Heart right ventricle (tissue), 16 donors: ENCODE measurements at regions not wholly inside any gene's neighbourhood (a gene's known extent, or its start where the extent isn't known, plus 50 kb on each side); places are given as distances from the start of the nearest gene placed in this dataset.

Source experiments
- ATAC-seq, 8 donors: fragments of 200-7000 bp; cut with Tn5 transposase; one replicate each; pipeline ENCODE4 v1.9.1; 2020; ENCODE audit warnings: mild to moderate bottlenecking in 8 of 8, moderate library complexity in 8 of 8, moderate number of reproducible peaks in 1 of 8
- DNase-seq, 2 donors: peaks; one replicate each; pipeline ENCODE4 v3.0.0-alpha.2; 2020
- H3K27ac ChIP-seq, 10 donors: fragments of 200-600 bp; sonication (generic) in 2 of 10; one replicate each; pipeline versions ENCODE4 v1.5.0 to v1.8.0; 2020 to 2022; ENCODE audit warnings: mild to moderate bottlenecking in 3 of 10
- H3K27me3 ChIP-seq, 7 donors: fragments of 200-600 bp; one replicate each; pipeline ENCODE4 v1.8.0; 2021 to 2022; ENCODE audit warnings: mild to moderate bottlenecking in 2 of 7
- H3K36me3 ChIP-seq, 9 donors: fragments of 200-600 bp; sonication (generic) in 1 of 9; one replicate each; pipeline versions ENCODE4 v1.5.0 to v1.8.0; 2020 to 2022; ENCODE audit warnings: mild to moderate bottlenecking in 2 of 9
- H3K4me1 ChIP-seq, 9 donors: fragments of 200-600 bp; sonication (generic) in 1 of 9; one replicate each; pipeline versions ENCODE4 v1.5.0 to v1.8.0; 2020 to 2022; ENCODE audit warnings: mild to moderate bottlenecking in 4 of 9
- H3K4me3 ChIP-seq, 10 donors: fragments of 200-600 bp; sonication (generic) in 2 of 10; one replicate each; pipeline versions ENCODE4 v1.5.0 to v1.8.0; 2020 to 2022; ENCODE audit warnings: mild to moderate bottlenecking in 7 of 10, moderate library complexity in 2 of 10
- H3K9me3 ChIP-seq, 11 donors: fragments of 200-600 bp in 10 of 11; sonication (generic) in 2 of 11; one replicate each; pipeline versions ENCODE4 v1.5.0 to v1.8.0; 2013 to 2022; ENCODE audit warnings: mild to moderate bottlenecking in 2 of 11, control low read depth in 1 of 11, moderate library complexity in 1 of 11
- CTCF ChIP-seq, 9 donors: fragments of 200-600 bp; sonication (generic) in 2 of 9; IDR thresholded peaks; one replicate each; pipeline versions ENCODE4 v1.5.0 to v1.8.0; 2021 to 2022; ENCODE audit warnings: antibody characterized with exemption in 9 of 9, mild to moderate bottlenecking in 5 of 9, moderate library complexity in 1 of 9
- WGBS, 2 donors: extraction: QIAGEN DNeasy Blood & Tissue Kit; methylation state at CpG; one replicate each; pipeline ENCODE4 v1.1.7; 2013; ENCODE audit warnings: inconsistent platforms in 1 of 2; 5-methylcytosine and 5-hydroxymethylcytosine counted together
- intact Hi-C, 10 donors: fragments of 100-400 bp; cut with DNase I; formaldehyde crosslinking; loops; one replicate each; pipeline versions ENCODE4 v1.11.1 to v1.14.2; 2022
- donor health status: Arrhythmogenic right ventricular cardiomyopathy.
- donor health status: ischemic (EF 13 %, LVEDD 7.1; RV severe dilation, severe dysfunction).
- donor health status: healthy with polysubstance abuse.
- donor health status: DM: no; HTN: yes; CAD: no.
- donor health status: DM: no; HTN: no; CAD: no.
- donor health status: ischemic (EF 25% LVEDD 6.9; RV normal size, moderate dysfunction).
- donor health status: ischemic (EF 25% LVEDD 5.7; RV mildly dilated, moderate dysfunction).
- donor health status: healthy.
- donor health status: DM: yes; HTN: yes; CAD: no.
- donor health status: Ischemic cardiomyopathy.
- donor health status: ischemic (EF 35%, LVEDD 5.7; RV mildly dilated, moderate dysfunction).
- donor health status: nonischemic (EF 11% LVEDD 7.7; RV severe dilation, severe dysfunction).
- donor health status: DM: yes; HTN: yes; CAD: no.
- donor health status: PGD.
- donor health status: ischemic (EF 29% LVEDD 5.4; RV normal size, mild dysfunction).
- donor health status: nonischemic (EF 23%, LVEDD 6.1; RV moderate dilation, normal function).

DNA sequence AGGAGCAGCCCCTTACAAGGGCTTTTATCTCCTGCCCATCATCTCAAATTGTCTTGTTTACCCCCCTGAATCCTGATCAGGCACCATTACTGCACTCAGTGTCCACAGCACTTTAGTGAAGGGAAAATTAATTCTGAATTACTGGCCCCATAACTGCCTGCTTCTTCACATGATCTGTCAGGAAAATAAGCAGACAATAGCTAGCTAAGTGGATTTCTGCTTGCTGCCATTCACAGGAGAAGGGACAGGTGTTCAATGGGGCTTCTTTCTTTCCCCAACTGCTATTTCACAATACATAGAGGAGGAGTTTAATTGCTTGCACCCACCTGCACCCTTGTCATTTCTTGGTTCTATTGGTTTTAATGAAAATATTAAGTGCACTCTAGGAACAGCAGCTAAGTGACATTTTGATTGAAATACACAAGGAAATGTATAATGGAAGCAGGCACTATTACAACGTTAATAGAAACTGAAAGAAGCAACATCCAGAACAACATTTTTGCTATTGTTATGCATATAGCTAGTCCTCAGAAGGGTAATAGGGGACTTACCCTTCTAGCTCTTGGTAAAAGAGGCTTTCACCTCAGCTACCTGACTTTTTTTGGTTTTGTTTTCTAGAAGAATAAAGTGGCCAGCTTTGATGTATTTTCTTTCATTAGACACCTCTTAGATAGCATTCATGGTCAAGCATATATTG is 599.3 kb upstream of the TLE4 start:
- no peak for TF ChIP-seq CTCF (IDR thresholded peaks at IDR 0.05)
- DNase-seq, result no peak

DNA sequence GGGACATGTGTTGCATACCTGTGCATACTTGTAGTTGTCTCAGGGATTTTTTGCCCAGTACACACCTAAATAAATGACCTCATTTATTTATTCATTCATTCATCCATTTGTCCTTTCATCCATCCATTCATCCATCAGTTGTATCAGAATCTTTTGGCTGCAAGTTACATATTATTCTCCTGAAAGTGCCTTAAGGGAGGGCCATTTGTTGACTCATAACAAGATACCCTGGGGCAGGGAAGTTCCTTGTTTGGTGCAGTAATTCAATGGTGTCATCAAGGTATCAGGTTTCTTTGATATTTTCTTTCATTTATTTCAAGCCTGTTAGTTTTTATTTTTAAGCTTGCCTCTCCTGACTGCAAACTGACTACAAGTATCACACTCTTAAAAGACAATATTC is 597.9 kb upstream of the TLE4 start:
- TF ChIP-seq CTCF (IDR thresholded peaks at IDR 0.05), result no peak
- DNase-seq (no peak), ATAC-seq (no peak)

More for the DNA sequence above, 599.3 kb upstream of the TLE4 start:
- no peaks in the 10 kb centered on the region for H3K27me3 ChIP-seq
- H3K4me1 ChIP-seq, result no peaks in the 10 kb centered on the region
- H3K9me3 ChIP-seq, result no peaks in the 10 kb centered on the region
- ATAC-seq, result no peak
- 3 to 14% methylated on average over 1 of the region's 1 CpG for WGBS, 2 donors
- no peaks in the 10 kb centered on the region for H3K36me3 ChIP-seq
- no peak overlapping the region for H3K27ac ChIP-seq
- intact Hi-C loops, result no loop called here
- no peak overlapping the region for H3K4me3 ChIP-seq

GRCh38 chr9:78982849-78983248 is 588.9 kb upstream of the TLE4 start:
- Histone ChIP-seq H3K4me3 (no peak overlapping the region), H3K4me1 (no peaks in the 10 kb centered on the region), H3K27me3 (no peaks in the 10 kb centered on the region), H3K27ac (no peak overlapping the region), H3K36me3 (no peaks in the 10 kb centered on the region), H3K9me3 (no peaks in the 10 kb centered on the region)
- DNase-seq (no peak), ATAC-seq (no peak)
- TF ChIP-seq CTCF (IDR thresholded peaks at IDR 0.05), result no peak
- 72 to 81% methylated on average over 3 of the region's 3 CpGs for WGBS, 2 donors
- intact Hi-C loops, result no loop called here

More for the DNA sequence above, 597.9 kb upstream of the TLE4 start:
- Histone ChIP-seq H3K27ac (no peak overlapping the region), H3K36me3 (no peaks in the 10 kb centered on the region), H3K9me3 (no peaks in the 10 kb centered on the region), H3K27me3 (no peaks in the 10 kb centered on the region), H3K4me1 (no peaks in the 10 kb centered on the region), H3K4me3 (no peak overlapping the region)
- intact Hi-C loops, result no loop called here

DNA sequence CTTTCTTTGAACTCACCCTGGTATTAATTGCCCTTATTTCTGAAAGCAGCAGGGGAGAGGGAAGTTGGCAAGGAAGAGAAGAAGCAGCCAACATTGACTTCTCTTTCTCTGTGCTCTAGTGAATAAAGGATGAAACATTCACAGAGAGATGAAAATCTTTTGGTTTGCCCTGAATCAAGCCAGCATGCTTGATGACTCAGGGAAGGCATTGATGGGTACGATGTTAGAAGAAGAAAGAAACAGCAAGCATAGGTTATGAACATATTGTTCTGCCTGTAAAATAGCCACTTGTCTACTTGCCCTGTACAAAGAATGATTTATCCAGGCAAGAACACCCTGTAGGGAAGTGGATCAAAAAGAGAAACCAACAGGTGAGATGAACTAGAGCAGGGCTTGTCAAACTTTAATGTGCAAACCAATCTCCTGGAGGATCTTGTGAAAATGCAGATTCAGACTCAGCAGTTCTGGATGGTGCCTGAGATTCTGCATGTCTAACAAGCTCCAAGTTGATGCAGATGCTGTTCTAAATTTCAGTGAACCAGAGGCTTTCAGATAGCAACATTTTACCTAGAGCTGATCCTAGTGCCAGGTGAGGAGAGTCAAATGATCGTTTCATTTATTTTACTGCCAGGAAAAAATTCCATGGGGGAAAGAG is 586.6 kb upstream of the TLE4 start:
- H3K4me3 ChIP-seq, result no peak overlapping the region
- DNase-seq, result no peak
- TF ChIP-seq CTCF (IDR thresholded peaks at IDR 0.05), result no peak
- WGBS, 2 donors, result 64 to 71% methylated on average over 2 of the region's 2 CpGs
- no peaks in the 10 kb centered on the region for H3K4me1 ChIP-seq
- ATAC-seq, result no peak
- H3K27me3 ChIP-seq, result no peaks in the 10 kb centered on the region
- no peaks in the 10 kb centered on the region for H3K9me3 ChIP-seq
- no peak overlapping the region for H3K27ac ChIP-seq
- no peaks in the 10 kb centered on the region for H3K36me3 ChIP-seq
- intact Hi-C loops, result no loop called here
